Ovary (tissue), 7 donors: ENCODE measurements at regions not wholly inside any gene's neighbourhood (a gene's known extent, or its start where the extent isn't known, plus 50 kb on each side); places are given as distances from the start of the nearest gene placed in this dataset.

Experiments used
- DNase-seq, 5 donors: peaks; one replicate each; pipeline ENCODE4 v3.0.0-alpha.2; 2019 to 2020
- H3K27ac ChIP-seq, 2 donors: fragments of 200-600 bp; one replicate each; pipeline versions ENCODE4 v1.5.1 to v1.8.0; 2019 to 2022
- H3K27me3 ChIP-seq: fragments of 200-600 bp; one replicate; pipeline ENCODE4 v1.8.0; 2022
- H3K36me3 ChIP-seq: fragments of 200-600 bp; sonication (generic); one replicate; pipeline ENCODE4 v1.5.1; 2019
- H3K4me1 ChIP-seq: one replicate; pipeline ENCODE4 v1.8.1; 2013; ENCODE audit warnings: mild to moderate bottlenecking, moderate library complexity; ENCODE audit not compliant: insufficient read depth
- H3K4me3 ChIP-seq: fragments of 200-600 bp; sonication (generic); one replicate; pipeline ENCODE4 v1.5.1; 2017
- H3K9me3 ChIP-seq, 2 donors: fragments of 200-600 bp in 1 of 2; sonication (generic) in 1 of 2; one replicate each; pipeline versions ENCODE4 v1.5.1 to v1.8.1; 2013 to 2019; ENCODE audit warnings: mild to moderate bottlenecking in 1 of 2, moderate library complexity in 1 of 2
- CTCF ChIP-seq, 3 donors: fragments of 450-650 bp in 2 of 3; fragments of 200-600 bp in 1 of 3; IDR thresholded peaks; one replicate each; pipeline versions ENCODE4 v1.5.1 to v1.8.0; 2016 to 2022; ENCODE audit warnings: antibody characterized with exemption in 3 of 3, mild to moderate bottlenecking in 1 of 3
- EP300 ChIP-seq: sonication (generic); formaldehyde crosslinking; IDR thresholded peaks from one replicate; pipeline ENCODE4 v1.6.1; 2017; ENCODE audit warnings: antibody characterized with exemption
- POLR2A ChIP-seq: fragments of 450-650 bp; IDR thresholded peaks from one replicate; pipeline ENCODE4 v1.6.1; 2017; ENCODE audit warnings: antibody characterized with exemption, mild to moderate bottlenecking, moderate library complexity
- WGBS, 3 donors: extraction: QIAGEN DNeasy Blood & Tissue Kit in 1 of 3; methylation state at CpG; one replicate each; pipeline versions ENCODE4 v1.1.5 to v1.1.7; 2013 to 2017; 5-methylcytosine and 5-hydroxymethylcytosine counted together
- intact Hi-C, 4 donors: fragments of 100-400 bp; cut with DNase I; formaldehyde crosslinking; loops; one replicate each; pipeline versions ENCODE4 v1.11.0 to v1.15.1; 2022 to 2023
- donor health status: DM: no; HTN: no; CAD: no; lungs with moderate emphysema.
- donor health status: DM: no; HTN: no; CAD: no.
- donor health status: Bipolar disorder and iron deficiency.
- donor health status: DM: no; HTN: no; CAD: no.
- donor health status: DM: yes; HTN: yes; CAD: no.

GRCh38 chr2:241926541-241927311, 57.2 kb downstream of the RTP5 start:
- whole genome bisulfite sequencing, 3 donors: 25 to 47% (median 25%) methylated on average over 32 of the region's 32 CpGs

GRCh38 chr2:241929551-241930490, 60.3 kb downstream of the RTP5 start:
- DNase-seq: no peak
- 87 to 90% (median 90%) methylated on average over 22 of the region's 22 CpGs for WGBS, 3 donors
- no peaks in the 10 kb centered on the region for H3K36me3 ChIP-seq
- no peak overlapping the region for H3K27ac ChIP-seq
- H3K9me3 ChIP-seq: no peaks in the 10 kb centered on the region
- no peaks in the 10 kb centered on the region for H3K27me3 ChIP-seq
- intact Hi-C loops: no loop called here
- H3K4me1 ChIP-seq: peaks cover 12% of the 10 kb centered on the region
- TF ChIP-seq CTCF (IDR thresholded peaks at IDR 0.05) (no peak), EP300 (no peak), POLR2A (no peak)
- H3K4me3 ChIP-seq: no peak overlapping the region

More at GRCh38 chr2:241926541-241927311, 57.2 kb downstream of the RTP5 start:
- no peak overlapping the region for H3K27ac ChIP-seq
- H3K9me3 ChIP-seq: no peaks in the 10 kb centered on the region
- peaks cover 5% of the 10 kb centered on the region for H3K4me1 ChIP-seq
- intact Hi-C loops: no loop called here
- no peak for TF ChIP-seq CTCF (IDR thresholded peaks at IDR 0.05)
- TF ChIP-seq POLR2A: no peak
- no peak for TF ChIP-seq EP300
- no peak for DNase-seq
- no peaks in the 10 kb centered on the region for H3K27me3 ChIP-seq
- no peak overlapping the region for H3K4me3 ChIP-seq
- no peaks in the 10 kb centered on the region for H3K36me3 ChIP-seq

- no peaks in the 10 kb centered on the region for H3K36me3 ChIP-seq
- no peak overlapping the region for H3K4me3 ChIP-seq
- peaks cover 12% of the 10 kb centered on the region for H3K4me1 ChIP-seq
- no peaks in the 10 kb centered on the region for H3K27me3 ChIP-seq
- 94 to 96% (median 96%) methylated on average over 30 of the region's 30 CpGs for WGBS, 3 donors
- intact Hi-C loops: no loop called here
- TF ChIP-seq EP300 (no peak), POLR2A (no peak), CTCF (IDR thresholded peaks at IDR 0.05) (no peak)
- H3K9me3 ChIP-seq: no peaks in the 10 kb centered on the region
- no peak for DNase-seq
- H3K27ac ChIP-seq: no peak overlapping the region
Measured at GRCh38 chr2:241931084-241931975, 61.8 kb downstream of the RTP5 start.
